ENCODE measurements at regions not wholly inside any gene's neighbourhood (a gene's known extent, or its start where the extent isn't known, plus 50 kb on each side); places are given as distances from the start of the nearest gene placed in this dataset.
"Not testable (repeated sequence)": the region's sequence is repeated elsewhere in the genome, so short reads cannot be mapped to it uniquely, and the experiment has no call there.

DNA sequence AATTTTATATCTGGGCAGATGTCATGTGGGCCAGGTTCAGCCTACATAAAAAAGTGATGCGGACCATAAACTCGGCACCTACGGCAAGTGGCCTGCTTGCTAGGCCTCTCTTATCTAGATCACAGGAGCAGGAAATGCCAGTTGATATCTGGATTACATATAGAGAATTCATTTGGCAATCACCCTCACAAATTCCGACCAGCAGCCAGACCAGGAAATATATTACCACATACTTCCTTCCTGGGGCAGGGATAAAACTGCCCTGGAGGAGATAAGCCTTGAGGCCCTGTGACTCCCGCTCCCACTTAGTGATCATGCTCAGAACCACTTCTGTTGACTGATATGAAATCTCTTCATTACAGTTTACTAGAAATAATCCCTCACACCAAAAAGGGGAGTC, 282.4 kb upstream of the FRG1 start:
- TF ChIP-seq, protein P1, sequence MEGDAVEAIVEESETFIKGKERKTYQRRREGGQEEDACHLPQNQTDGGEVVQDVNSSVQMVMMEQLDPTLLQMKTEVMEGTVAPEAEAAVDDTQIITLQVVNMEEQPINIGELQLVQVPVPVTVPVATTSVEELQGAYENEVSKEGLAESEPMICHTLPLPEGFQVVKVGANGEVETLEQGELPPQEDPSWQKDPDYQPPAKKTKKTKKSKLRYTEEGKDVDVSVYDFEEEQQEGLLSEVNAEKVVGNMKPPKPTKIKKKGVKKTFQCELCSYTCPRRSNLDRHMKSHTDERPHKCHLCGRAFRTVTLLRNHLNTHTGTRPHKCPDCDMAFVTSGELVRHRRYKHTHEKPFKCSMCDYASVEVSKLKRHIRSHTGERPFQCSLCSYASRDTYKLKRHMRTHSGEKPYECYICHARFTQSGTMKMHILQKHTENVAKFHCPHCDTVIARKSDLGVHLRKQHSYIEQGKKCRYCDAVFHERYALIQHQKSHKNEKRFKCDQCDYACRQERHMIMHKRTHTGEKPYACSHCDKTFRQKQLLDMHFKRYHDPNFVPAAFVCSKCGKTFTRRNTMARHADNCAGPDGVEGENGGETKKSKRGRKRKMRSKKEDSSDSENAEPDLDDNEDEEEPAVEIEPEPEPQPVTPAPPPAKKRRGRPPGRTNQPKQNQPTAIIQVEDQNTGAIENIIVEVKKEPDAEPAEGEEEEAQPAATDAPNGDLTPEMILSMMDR (IDR thresholded peaks at IDR 0.05): not testable (repeated sequence)
- TF ChIP-seq POLR2A (IDR thresholded peaks at IDR 0.05): not testable (repeated sequence)
